GM19467 (cell line): ENCODE measurements at regions not wholly inside any gene's neighbourhood (a gene's known extent, or its start where the extent isn't known, plus 50 kb on each side); places are given as distances from the start of the nearest gene placed in this dataset.
"Not testable (repeated sequence)": the region's sequence is repeated elsewhere in the genome, so short reads cannot be mapped to it uniquely, and the experiment has no call there.

Experiments
- ATAC-seq: cut with Tn5 transposase; IDR thresholded peaks from one replicate; pipeline ENCODE4 v1.9.1; 2021; ENCODE audit warnings: mild to moderate bottlenecking, moderate library complexity; ENCODE audit not compliant: unreplicated experiment

- no peak for ATAC-seq
These were observed 97.1 kb downstream of the PLPPR4 start for GRCh38 chr1:99361406-99361805.

- ATAC-seq = no peak
These were observed 99.2 kb downstream of the PLPPR4 start for GRCh38 chr1:99363531-99363930.

- no peak for ATAC-seq
These were observed 100.8 kb downstream of the PLPPR4 start for GRCh38 chr1:99365141-99365540.

GRCh38 chr1:99365545-99365944 lies 101.3 kb downstream of the PLPPR4 start:
- no peak for ATAC-seq

- ATAC-seq = no peak
These were observed 104.9 kb downstream of the PLPPR4 start for GRCh38 chr1:99369154-99369553.

- no peak for ATAC-seq
These were observed 106.2 kb downstream of the PLPPR4 start for GRCh38 chr1:99370476-99370875.

- no peak for ATAC-seq
These were observed 107.1 kb downstream of the PLPPR4 start for GRCh38 chr1:99371413-99371812.

- no peak for ATAC-seq
These were observed 109.8 kb downstream of the PLPPR4 start for GRCh38 chr1:99374109-99374508.

- ATAC-seq = not testable (repeated sequence)
These were observed 110.4 kb downstream of the PLPPR4 start for GRCh38 chr1:99374693-99375092.

- no peak for ATAC-seq
These were observed 119.7 kb downstream of the PLPPR4 start for GRCh38 chr1:99384021-99384420.

GRCh38 chr1:99385852-99386251 lies 121.6 kb downstream of the PLPPR4 start:
- no peak for ATAC-seq

- no peak for ATAC-seq
These were observed 132.1 kb downstream of the PLPPR4 start for GRCh38 chr1:99396389-99396788.

GRCh38 chr1:99397029-99397428 lies 132.7 kb downstream of the PLPPR4 start:
- no peak for ATAC-seq

GRCh38 chr1:99397863-99398262 lies 133.6 kb downstream of the PLPPR4 start:
- ATAC-seq = no peak

- not testable (repeated sequence) for ATAC-seq
These were observed 137.3 kb downstream of the PLPPR4 start for GRCh38 chr1:99401556-99401955.

GRCh38 chr1:99404399-99404798 lies 140.1 kb downstream of the PLPPR4 start:
- ATAC-seq = not testable (repeated sequence)

- not testable (repeated sequence) for ATAC-seq
These were observed 141.0 kb downstream of the PLPPR4 start for GRCh38 chr1:99405325-99405724.

GRCh38 chr1:99407018-99407417 lies 142.7 kb downstream of the PLPPR4 start:
- no peak for ATAC-seq

- no peak for ATAC-seq
These were observed 159.8 kb downstream of the PLPPR4 start for GRCh38 chr1:99424087-99424486.

GRCh38 chr1:99429754-99430153 lies 165.5 kb downstream of the PLPPR4 start:
- no peak for ATAC-seq

- no peak for ATAC-seq
These were observed 174.5 kb downstream of the PLPPR4 start for GRCh38 chr1:99438656-99439230.

GRCh38 chr1:99439433-99440075 lies 175.3 kb downstream of the PLPPR4 start:
- ATAC-seq = no peak
